Astrocyte (in vitro differentiated cells and primary cell): ENCODE measurements at regions not wholly inside any gene's neighbourhood (a gene's known extent, or its start where the extent isn't known, plus 50 kb on each side); places are given as distances from the start of the nearest gene placed in this dataset.

Experiments used
- EZH2 ChIP-seq: IDR thresholded peaks from 2 replicates; pipeline ENCODE4 v1.6.1; 2012; ENCODE audit warnings: mild to moderate bottlenecking, low read length, inconsistent platforms; ENCODE audit not compliant: insufficient read depth
- TF ChIP-seq, protein P1 (sequence below): IDR thresholded peaks from 2 replicates; pipeline ENCODE4 v1.5.1; 2011; ENCODE audit warnings: low read depth, mild to moderate bottlenecking, inconsistent platforms, low read length, moderate library complexity; ENCODE audit not compliant: insufficient read depth

GRCh38 chr2:237196409-237196808 lies 110.7 kb downstream of the COPS8 start:
- TF ChIP-seq, protein P1, sequence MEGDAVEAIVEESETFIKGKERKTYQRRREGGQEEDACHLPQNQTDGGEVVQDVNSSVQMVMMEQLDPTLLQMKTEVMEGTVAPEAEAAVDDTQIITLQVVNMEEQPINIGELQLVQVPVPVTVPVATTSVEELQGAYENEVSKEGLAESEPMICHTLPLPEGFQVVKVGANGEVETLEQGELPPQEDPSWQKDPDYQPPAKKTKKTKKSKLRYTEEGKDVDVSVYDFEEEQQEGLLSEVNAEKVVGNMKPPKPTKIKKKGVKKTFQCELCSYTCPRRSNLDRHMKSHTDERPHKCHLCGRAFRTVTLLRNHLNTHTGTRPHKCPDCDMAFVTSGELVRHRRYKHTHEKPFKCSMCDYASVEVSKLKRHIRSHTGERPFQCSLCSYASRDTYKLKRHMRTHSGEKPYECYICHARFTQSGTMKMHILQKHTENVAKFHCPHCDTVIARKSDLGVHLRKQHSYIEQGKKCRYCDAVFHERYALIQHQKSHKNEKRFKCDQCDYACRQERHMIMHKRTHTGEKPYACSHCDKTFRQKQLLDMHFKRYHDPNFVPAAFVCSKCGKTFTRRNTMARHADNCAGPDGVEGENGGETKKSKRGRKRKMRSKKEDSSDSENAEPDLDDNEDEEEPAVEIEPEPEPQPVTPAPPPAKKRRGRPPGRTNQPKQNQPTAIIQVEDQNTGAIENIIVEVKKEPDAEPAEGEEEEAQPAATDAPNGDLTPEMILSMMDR, result no peak
- no peak for TF ChIP-seq EZH2
